Left ventricle myocardium inferior (tissue), 1 donor: ENCODE measurements at regions not wholly inside any gene's neighbourhood (a gene's known extent, or its start where the extent isn't known, plus 50 kb on each side); places are given as distances from the start of the nearest gene placed in this dataset.

Experiments used
- DNase-seq: peaks from one replicate; pipeline ENCODE4 v3.0.0-alpha.2; 2020
- H3K27ac ChIP-seq: fragments of 200-600 bp; replicated peaks from 2 replicates; pipeline ENCODE4 v1.8.0; 2021
- H3K27me3 ChIP-seq: fragments of 200-600 bp; 2 replicates; pipeline ENCODE4 v1.8.0; 2021; ENCODE audit warnings: low read depth
- H3K36me3 ChIP-seq: fragments of 200-600 bp; 2 replicates; pipeline ENCODE4 v1.8.0; 2021
- H3K4me1 ChIP-seq: fragments of 200-600 bp; 2 replicates; pipeline ENCODE4 v1.8.0; 2021
- H3K4me3 ChIP-seq: fragments of 200-600 bp; 2 replicates; pipeline ENCODE4 v1.8.0; 2021; ENCODE audit warnings: mild to moderate bottlenecking, moderate library complexity
- H3K9me3 ChIP-seq: fragments of 200-600 bp; replicated peaks from 2 replicates; pipeline ENCODE4 v1.8.0; 2021
- intact Hi-C: fragments of 100-400 bp; cut with micrococcal nuclease; formaldehyde crosslinking; loops from one replicate; pipeline ENCODE4 v1.11.0; 2022
- TF ChIP-seq, protein P1 (sequence below): fragments of 200-600 bp; IDR thresholded peaks from 2 replicates; pipeline ENCODE4 v1.8.0; 2021; ENCODE audit warnings: antibody characterized with exemption, mild to moderate bottlenecking, borderline replicate concordance
- donor health status: DM: no; HTN: yes; CAD: no; lungs with severe emphysema.

DNA sequence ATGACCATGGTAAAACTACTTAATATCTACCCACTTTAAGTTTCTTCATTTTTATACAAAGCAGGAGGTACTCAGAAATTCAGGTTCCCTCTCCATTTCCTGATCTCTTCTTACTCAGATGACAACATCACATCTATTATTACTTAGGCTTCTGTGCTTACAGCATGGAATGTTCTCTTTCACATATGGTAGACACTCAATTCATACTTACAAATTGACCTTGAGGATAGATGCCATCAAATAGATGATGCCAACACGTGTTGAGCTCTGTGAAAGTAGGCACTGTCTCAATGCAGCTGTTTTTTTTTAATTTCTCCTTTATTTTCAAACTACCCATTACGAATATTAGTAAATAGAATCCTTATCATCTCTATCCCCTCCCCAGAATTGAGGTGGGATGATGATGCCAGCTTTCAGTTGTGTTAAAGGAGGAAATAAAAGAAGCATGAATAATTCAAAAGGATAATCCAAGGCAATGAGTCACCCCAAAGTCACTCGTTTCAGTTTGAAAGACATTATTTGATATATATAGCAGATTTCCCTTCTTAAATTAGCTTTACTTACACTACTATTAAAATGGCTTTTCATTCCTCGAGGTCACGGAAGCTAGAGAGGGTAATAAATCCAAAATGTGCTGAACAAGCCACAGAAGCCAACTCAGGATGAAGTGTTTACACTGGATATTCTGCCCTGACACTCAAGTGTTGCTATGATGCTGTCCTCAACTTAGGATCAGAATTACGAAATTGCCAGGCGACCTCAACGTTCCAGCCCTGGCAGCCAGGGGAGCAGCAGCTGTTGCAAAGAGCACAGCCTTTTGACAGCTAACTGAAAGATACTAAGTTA is 124.2 kb upstream of the EOLA2 start:
- H3K9me3 ChIP-seq: no peaks in the 10 kb centered on the region

DNA sequence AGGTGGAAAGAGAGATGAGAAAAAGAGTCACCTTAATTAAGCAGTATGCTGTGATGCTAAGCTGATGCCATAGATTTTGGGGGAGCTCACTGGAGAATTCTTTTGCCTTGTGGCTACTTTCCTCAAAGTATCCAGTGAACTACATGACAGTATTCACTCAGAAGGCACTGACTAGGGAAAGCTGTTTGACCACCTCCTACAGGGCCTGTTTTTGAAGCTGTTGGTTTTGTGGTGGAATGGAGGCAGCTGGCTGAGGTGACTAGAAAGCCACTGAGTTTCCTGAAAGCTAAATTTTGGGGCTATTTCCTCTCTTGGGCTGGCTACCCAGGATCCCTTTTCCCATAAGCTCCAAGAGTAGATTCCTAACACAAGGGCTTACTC is 124.8 kb upstream of the EOLA2 start:
- Histone ChIP-seq H3K4me1 (peaks cover 11% of the 10 kb centered on the region), H3K27ac (no peak overlapping the region), H3K36me3 (no peaks in the 10 kb centered on the region), H3K4me3 (no peak overlapping the region), H3K9me3 (no peaks in the 10 kb centered on the region), H3K27me3 (no peaks in the 10 kb centered on the region)
- no peak for DNase-seq
- intact Hi-C loops: no loop called here
- TF ChIP-seq, protein P1, sequence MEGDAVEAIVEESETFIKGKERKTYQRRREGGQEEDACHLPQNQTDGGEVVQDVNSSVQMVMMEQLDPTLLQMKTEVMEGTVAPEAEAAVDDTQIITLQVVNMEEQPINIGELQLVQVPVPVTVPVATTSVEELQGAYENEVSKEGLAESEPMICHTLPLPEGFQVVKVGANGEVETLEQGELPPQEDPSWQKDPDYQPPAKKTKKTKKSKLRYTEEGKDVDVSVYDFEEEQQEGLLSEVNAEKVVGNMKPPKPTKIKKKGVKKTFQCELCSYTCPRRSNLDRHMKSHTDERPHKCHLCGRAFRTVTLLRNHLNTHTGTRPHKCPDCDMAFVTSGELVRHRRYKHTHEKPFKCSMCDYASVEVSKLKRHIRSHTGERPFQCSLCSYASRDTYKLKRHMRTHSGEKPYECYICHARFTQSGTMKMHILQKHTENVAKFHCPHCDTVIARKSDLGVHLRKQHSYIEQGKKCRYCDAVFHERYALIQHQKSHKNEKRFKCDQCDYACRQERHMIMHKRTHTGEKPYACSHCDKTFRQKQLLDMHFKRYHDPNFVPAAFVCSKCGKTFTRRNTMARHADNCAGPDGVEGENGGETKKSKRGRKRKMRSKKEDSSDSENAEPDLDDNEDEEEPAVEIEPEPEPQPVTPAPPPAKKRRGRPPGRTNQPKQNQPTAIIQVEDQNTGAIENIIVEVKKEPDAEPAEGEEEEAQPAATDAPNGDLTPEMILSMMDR: no peak

More for the DNA sequence above, 124.2 kb upstream of the EOLA2 start:
- intact Hi-C loops: no loop called here
- TF ChIP-seq, protein P1: peak; percentile 53
- Histone ChIP-seq H3K4me3 (no peak overlapping the region), H3K4me1 (peaks cover 11% of the 10 kb centered on the region), H3K27me3 (no peaks in the 10 kb centered on the region), H3K27ac (no peak overlapping the region), H3K36me3 (no peaks in the 10 kb centered on the region)
- peak; percentile 36 for DNase-seq

DNA sequence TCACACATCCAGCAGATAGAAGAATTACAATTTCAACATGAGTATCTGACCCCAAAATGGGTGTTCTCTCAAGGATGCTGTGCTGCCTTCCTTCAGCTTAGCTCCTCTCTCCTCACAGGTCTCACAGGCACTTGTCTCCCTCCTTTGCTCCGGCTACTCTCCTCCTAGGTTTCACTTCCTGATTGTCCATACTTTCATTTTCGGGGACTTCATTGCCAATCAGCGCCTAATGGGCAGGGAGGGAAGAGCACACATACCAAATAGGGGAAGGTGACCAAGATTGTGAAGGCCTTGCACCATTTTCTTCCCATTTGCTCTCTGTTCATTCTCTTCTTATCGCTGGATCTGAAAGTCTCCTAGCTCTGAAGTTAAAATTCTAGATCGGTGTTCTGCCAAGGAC is 125.4 kb upstream of the EOLA2 start:
- DNase-seq: no peak
- Histone ChIP-seq H3K4me3 (no peak overlapping the region), H3K27ac (no peak overlapping the region), H3K27me3 (no peaks in the 10 kb centered on the region), H3K4me1 (peaks cover 11% of the 10 kb centered on the region), H3K9me3 (no peaks in the 10 kb centered on the region), H3K36me3 (no peaks in the 10 kb centered on the region)
- intact Hi-C loops: no loop called here
- TF ChIP-seq, protein P1: no peak

DNA sequence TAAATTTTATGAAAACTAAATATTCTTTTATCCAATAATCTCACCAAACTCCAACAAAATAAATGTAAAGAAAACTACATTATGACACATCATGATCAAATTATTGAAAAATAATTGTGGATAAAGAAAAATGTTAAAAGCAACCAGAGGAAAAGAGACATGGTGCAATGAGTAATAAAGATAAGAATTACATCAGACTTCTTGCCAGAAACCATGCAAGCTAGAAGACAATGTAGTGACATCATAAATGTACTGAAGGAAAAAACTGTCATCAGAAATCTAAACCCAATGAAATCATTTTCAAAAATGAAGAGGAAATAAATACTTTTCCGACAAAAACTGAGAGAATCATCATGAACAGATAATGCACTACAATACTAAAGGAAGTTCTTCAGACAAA is 135.9 kb upstream of the EOLA2 start:
- H3K36me3 ChIP-seq: no peaks in the 10 kb centered on the region
- TF ChIP-seq, protein P1: no peak
- H3K9me3 ChIP-seq: no peaks in the 10 kb centered on the region
- no peak overlapping the region for H3K27ac ChIP-seq
- DNase-seq: no peak
- intact Hi-C loops: no loop called here
- no peaks in the 10 kb centered on the region for H3K27me3 ChIP-seq
- H3K4me1 ChIP-seq: no peaks in the 10 kb centered on the region
- H3K4me3 ChIP-seq: no peak overlapping the region

DNA sequence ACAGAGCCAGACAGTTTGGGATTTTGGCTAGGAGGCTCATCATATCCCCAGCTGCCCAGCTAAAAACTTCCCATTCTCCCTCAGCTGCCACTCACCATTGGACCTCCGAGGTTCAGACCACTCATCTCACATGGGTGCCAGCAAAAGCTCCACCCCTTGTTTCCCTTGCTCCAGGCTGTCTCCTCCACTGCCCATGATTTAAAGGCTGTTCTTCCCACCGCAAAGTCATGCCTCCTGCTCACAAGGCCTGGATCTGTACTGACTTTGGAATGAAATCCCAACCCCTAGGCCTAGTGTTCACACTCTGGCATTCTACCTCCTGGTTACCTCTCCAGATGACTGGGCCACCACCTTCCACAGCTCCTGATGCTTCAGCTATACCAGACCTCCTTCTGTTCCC is 142.2 kb upstream of the EOLA2 start:
- no peak overlapping the region for H3K4me3 ChIP-seq
- H3K4me1 ChIP-seq: peaks cover 8% of the 10 kb centered on the region
- H3K9me3 ChIP-seq: no peaks in the 10 kb centered on the region
- intact Hi-C loops: no loop called here
- TF ChIP-seq, protein P1: no peak
- no peak overlapping the region for H3K27ac ChIP-seq
- H3K36me3 ChIP-seq: no peaks in the 10 kb centered on the region
- no peak for DNase-seq
- H3K27me3 ChIP-seq: no peaks in the 10 kb centered on the region
